ENCODE measurements at regions not wholly inside any gene's neighbourhood (a gene's known extent, or its start where the extent isn't known, plus 50 kb on each side); places are given as distances from the start of the nearest gene placed in this dataset.

DNA sequence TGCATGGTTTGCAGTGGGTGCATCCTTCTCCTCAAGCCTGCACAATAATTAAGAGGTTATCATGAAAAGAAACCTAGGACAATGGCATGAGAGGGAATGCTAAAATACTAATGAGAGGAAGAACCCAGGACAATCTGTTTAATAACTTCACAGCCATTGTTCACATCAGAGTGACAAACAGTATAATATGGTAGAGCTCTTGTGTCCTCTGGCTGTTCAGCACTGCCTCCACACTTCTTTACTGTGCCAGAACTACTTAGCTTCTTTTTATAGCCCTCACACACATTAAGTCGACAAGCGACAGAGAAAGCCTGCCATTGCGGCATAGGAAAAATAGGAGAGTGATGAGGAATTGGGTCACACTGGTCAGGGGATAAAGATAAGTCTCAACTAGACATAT is 65.0 kb upstream of the MEIS2 start:
- Histone ChIP-seq H3K9me3 (no peaks in the 10 kb centered on the region), H3K27me3 (no peaks in the 10 kb centered on the region), H3K9ac (no peak overlapping the region), H3K4me1 (no peaks in the 10 kb centered on the region), H3K4me3 (no peak overlapping the region), H3K4me2 (no peak overlapping the region), H4K20me1 (no peaks in the 10 kb centered on the region), H3K36me3 (no peaks in the 10 kb centered on the region), H3K27ac (no peak overlapping the region)
- TF ChIP-seq Cebpa-rat (IDR thresholded peaks at IDR 0.05) = no peak

DNA sequence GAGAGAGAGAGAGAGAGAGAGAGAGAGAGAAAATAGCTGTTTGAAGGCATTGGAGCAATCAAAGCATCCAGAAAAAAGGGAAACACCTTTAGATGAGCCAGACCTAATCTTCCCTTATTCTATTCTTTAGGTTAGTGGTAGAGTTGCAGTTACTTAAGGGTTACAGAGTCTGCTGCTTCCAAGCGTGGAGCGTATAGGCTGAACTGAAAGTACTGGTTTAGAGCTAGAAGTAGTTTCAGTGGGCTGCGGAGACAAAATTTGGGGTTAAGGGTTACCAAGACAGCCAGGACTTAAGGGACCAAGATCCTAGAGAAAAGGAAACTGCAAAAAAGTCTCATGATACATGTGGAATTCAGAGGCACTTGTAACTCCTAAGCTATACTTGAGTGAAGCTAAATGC is 66.1 kb upstream of the MEIS2 start:
- Histone ChIP-seq H3K9ac (no peak overlapping the region), H3K4me1 (no peaks in the 10 kb centered on the region), H3K27me3 (no peaks in the 10 kb centered on the region), H3K36me3 (no peaks in the 10 kb centered on the region), H3K4me2 (no peak overlapping the region), H3K4me3 (no peak overlapping the region), H4K20me1 (no peaks in the 10 kb centered on the region), H3K9me3 (no peaks in the 10 kb centered on the region), H3K27ac (no peak overlapping the region)
- TF ChIP-seq Cebpa-rat (IDR thresholded peaks at IDR 0.05) = no peak

DNA sequence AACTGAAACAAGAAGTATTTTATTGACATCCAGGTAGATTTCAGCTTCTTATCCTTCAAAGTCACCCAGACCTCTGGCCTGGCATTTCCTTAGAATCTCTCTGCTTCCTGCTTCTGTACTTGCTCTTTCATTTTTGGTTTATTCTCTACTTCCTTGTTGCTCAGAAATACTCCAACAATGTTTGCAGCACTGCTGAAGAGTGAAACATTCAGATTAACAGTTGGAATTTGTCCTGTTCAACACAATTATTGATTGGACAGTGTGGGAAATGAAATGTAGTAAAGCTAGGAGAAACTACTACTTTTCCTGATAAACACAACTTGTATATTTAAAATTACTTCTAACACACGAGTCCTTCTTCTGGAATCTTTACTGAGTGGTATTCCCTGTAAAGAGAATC is 81.0 kb upstream of the MEIS2 start:
- H4K20me1 ChIP-seq = no peaks in the 10 kb centered on the region

DNA sequence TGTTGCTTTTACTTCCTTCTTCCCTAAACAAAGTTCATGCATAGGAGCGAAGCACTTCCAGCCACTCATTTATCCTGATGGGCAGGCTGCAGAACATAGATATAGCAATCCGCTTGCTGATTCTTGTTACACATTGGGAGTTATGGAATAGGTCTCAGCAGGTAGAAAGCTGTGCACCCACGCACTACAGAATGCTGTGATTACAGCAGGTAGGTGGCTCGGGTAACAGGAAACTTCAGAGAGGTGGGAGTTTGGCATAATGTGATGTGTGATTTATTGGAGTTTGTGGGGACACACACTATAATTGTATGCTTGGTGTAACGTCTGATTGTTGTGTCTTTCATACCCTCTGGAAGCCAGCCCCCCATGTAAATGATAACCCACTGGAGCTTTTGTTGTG is 99.2 kb upstream of the MEIS2 start:
- Histone ChIP-seq H3K9me3 (no peaks in the 10 kb centered on the region), H3K27me3 (no peaks in the 10 kb centered on the region), H3K9ac (no peak overlapping the region), H3K4me3 (no peak overlapping the region), H3K36me3 (no peaks in the 10 kb centered on the region), H4K20me1 (no peaks in the 10 kb centered on the region), H3K27ac (no peak overlapping the region), H3K4me1 (no peaks in the 10 kb centered on the region), H3K4me2 (no peak overlapping the region)
- no peak for TF ChIP-seq Cebpa-rat (IDR thresholded peaks at IDR 0.05)

More for the DNA sequence above, 81.0 kb upstream of the MEIS2 start:
- H3K36me3 ChIP-seq = no peaks in the 10 kb centered on the region
- H3K9ac ChIP-seq = no peak overlapping the region
- peaks cover 16% of the 10 kb centered on the region for H3K9me3 ChIP-seq
- H3K4me1 ChIP-seq = no peaks in the 10 kb centered on the region
- H3K4me3 ChIP-seq = no peak overlapping the region
- no peaks in the 10 kb centered on the region for H3K27me3 ChIP-seq
- TF ChIP-seq Cebpa-rat (IDR thresholded peaks at IDR 0.05) = no peak
- no peak overlapping the region for H3K27ac ChIP-seq
- H3K4me2 ChIP-seq = no peak overlapping the region

DNA sequence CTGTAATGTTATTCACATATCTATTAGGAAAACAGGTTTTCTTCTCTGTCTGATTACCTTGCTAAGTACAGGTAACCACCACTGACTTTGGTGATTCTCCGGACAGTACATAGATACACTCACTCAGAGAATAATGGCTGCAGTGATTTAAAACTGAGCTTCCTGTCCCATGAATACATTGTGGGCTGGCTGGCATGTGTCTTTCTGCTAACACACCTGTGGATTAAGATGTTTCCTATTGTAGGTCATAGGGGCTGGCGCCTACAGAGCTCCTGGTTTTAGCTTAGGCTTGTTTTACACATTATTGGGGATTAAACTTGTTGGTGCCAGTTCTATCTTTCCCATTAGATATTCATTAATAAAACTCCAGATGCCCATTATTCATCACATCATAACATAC is 102.7 kb upstream of the MEIS2 start:
- H4K20me1 ChIP-seq = no peaks in the 10 kb centered on the region
- H3K36me3 ChIP-seq = no peaks in the 10 kb centered on the region
- H3K27me3 ChIP-seq = no peaks in the 10 kb centered on the region
- no peak for TF ChIP-seq Cebpa-rat (IDR thresholded peaks at IDR 0.05)
- H3K27ac ChIP-seq = no peak overlapping the region
- H3K9me3 ChIP-seq = no peaks in the 10 kb centered on the region
- H3K4me1 ChIP-seq = 0 out of 2 replicates have a peak, but pooled peaks cover 4% of the 10 kb centered on the region
- no peak overlapping the region for H3K4me3 ChIP-seq
- no peak overlapping the region for H3K4me2 ChIP-seq
- H3K9ac ChIP-seq = no peak overlapping the region

DNA sequence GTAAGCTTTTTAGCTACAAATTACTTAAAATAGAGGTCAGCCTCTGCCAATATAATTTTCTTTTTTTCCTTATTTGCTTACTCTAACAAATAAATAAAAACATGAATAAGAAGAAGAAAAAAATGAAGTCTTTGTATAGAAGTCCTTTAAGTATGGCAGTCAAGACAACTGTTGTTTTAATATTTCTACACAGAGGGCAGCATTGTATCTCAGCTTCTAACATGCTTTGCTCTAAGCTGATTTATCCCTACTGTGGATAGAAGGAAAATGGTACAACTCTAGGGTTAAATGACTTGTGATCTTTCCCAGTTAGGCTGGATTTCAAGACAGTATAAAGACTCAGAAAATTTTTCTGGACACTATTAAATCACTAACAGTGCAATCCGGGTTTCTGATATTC is 104.3 kb upstream of the MEIS2 start:
- H3K27ac ChIP-seq = no peak overlapping the region
- no peak for TF ChIP-seq Cebpa-rat (IDR thresholded peaks at IDR 0.05)
- H3K27me3 ChIP-seq = no peaks in the 10 kb centered on the region
- H3K4me1 ChIP-seq = 0 out of 2 replicates have a peak, but pooled peaks cover 4% of the 10 kb centered on the region
- H3K4me2 ChIP-seq = peak overlapping the region; percentile 3; the same call in 1 of the 2 replicates
- no peaks in the 10 kb centered on the region for H3K9me3 ChIP-seq
- no peaks in the 10 kb centered on the region for H3K36me3 ChIP-seq
- H3K9ac ChIP-seq = no peak overlapping the region
- no peak overlapping the region for H3K4me3 ChIP-seq
- no peaks in the 10 kb centered on the region for H4K20me1 ChIP-seq

DNA sequence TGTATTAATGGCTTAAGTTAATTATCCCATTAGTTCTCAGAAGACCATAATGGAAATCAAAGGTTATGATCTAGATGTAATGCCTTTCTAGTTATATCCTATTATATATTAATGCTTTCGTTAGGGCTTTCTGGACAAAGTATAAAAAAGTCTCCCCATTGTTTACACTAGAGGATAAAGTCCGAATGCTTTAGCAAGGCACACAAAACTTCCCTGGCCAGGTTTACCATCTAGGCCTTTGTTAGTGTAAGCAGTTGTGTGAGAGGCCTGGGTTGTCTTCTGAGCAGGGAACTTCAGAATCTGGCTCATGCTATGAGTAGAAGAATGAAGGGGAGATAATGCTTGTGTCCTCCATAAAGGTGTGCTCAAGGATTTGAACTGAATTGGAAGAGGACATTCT is 106.3 kb upstream of the MEIS2 start:
- 0 out of 2 replicates have a peak, but pooled peaks cover 4% of the 10 kb centered on the region for H3K4me1 ChIP-seq
- H4K20me1 ChIP-seq = no peaks in the 10 kb centered on the region
- no peak overlapping the region for H3K27ac ChIP-seq
- no peak for TF ChIP-seq Cebpa-rat (IDR thresholded peaks at IDR 0.05)
- H3K9ac ChIP-seq = no peak overlapping the region
- no peaks in the 10 kb centered on the region for H3K27me3 ChIP-seq
- H3K4me2 ChIP-seq = no peak overlapping the region
- no peaks in the 10 kb centered on the region for H3K9me3 ChIP-seq
- no peaks in the 10 kb centered on the region for H3K36me3 ChIP-seq
- no peak overlapping the region for H3K4me3 ChIP-seq

DNA sequence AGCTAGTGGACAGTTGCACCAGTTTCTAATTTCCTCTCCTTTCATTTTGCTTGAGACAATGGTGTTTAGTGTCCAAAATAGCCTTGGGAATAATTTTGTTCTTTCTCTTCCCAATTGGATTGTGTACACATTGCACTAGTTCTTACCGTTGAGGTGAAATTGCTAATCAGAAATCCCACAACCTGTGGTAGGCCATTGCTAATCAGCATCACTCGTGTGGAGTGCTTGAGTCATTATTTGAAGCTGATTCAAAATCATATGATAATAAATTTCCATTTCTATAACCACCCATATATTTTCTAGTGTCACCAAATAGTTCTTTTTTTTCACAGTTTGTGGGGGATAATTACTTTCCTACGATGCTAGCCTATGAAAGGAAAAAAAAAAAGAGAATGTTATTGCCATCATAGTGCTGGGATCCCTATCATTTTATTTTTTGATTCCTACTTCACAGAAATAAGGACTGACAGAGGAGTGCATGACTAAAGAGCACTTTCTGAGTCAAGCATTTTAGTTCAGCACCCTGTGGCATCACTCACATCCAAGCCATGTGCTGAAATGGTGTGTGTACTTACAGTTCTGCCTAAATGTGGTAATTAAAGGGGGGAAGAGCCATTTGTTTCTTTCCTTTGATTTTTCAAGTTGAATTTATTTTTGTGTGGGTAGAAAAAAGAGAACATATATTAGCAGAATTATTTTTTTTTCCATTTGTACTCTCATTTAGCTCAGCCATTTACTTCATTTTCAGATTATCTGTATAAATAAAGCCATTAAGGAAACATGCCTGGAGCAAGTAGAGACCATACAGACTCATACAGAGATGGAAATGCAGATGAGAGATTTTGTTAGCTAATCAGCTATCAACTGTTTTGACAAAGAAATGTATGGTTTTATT is 108.0 kb upstream of the MEIS2 start:
- H3K27ac ChIP-seq = no peak overlapping the region
- TF ChIP-seq Cebpa-rat (IDR thresholded peaks at IDR 0.05) = no peak
- H3K9ac ChIP-seq = no peak overlapping the region
- no peaks in the 10 kb centered on the region for H3K27me3 ChIP-seq
- no peaks in the 10 kb centered on the region for H4K20me1 ChIP-seq
- no peaks in the 10 kb centered on the region for H3K9me3 ChIP-seq
- H3K36me3 ChIP-seq = no peaks in the 10 kb centered on the region
- no peak overlapping the region for H3K4me2 ChIP-seq
- 0 out of 2 replicates have a peak, but pooled peaks cover 4% of the 10 kb centered on the region for H3K4me1 ChIP-seq
- H3K4me3 ChIP-seq = no peak overlapping the region

DNA sequence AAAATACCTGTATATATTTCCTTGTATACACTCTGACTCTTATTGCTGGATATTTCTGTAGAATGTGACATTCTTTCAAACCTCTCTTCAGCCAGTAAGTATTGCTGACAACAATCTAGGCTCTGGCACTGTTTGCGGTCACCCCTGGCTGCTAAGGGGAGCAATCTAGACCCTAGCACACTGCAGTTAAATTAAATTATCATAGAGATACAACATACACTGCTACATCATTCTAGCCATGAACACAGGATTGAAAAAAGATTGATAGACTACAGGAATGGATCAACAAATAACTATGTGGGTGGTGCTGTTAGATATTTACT is 108.7 kb upstream of the MEIS2 start:
- H3K27me3 ChIP-seq = no peaks in the 10 kb centered on the region
- no peak overlapping the region for H3K27ac ChIP-seq
- H3K9me3 ChIP-seq = no peaks in the 10 kb centered on the region
- H3K4me2 ChIP-seq = no peak overlapping the region
- no peaks in the 10 kb centered on the region for H4K20me1 ChIP-seq
- no peak overlapping the region for H3K9ac ChIP-seq
- no peak for TF ChIP-seq Cebpa-rat (IDR thresholded peaks at IDR 0.05)
- H3K36me3 ChIP-seq = no peaks in the 10 kb centered on the region
- H3K4me1 ChIP-seq = 0 out of 2 replicates have a peak, but pooled peaks cover 4% of the 10 kb centered on the region
- no peak overlapping the region for H3K4me3 ChIP-seq

DNA sequence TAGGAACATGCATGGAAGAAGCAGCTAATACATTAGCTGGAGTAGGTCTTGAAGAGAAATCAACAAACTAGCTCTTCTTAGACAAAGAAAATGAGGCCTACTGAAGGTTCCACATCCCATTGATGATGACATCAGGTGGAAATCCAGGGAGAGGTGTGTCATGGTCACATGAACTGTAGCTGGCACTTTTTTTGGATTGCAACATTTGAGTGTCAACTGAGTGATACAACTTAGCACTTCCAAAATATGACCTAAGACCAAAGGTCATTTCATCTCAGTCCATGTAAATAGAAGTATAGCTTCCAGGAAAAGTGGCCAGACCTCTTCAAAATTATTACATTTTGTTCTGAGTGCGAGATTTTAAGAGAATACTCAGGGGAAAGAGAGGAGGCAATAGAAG is 117.2 kb upstream of the MEIS2 start:
- Histone ChIP-seq H3K4me3 (no peak overlapping the region), H3K27me3 (no peaks in the 10 kb centered on the region), H3K4me2 (no peak overlapping the region), H4K20me1 (no peaks in the 10 kb centered on the region), H3K27ac (no peak overlapping the region), H3K4me1 (no peaks in the 10 kb centered on the region), H3K9ac (no peak overlapping the region), H3K36me3 (no peaks in the 10 kb centered on the region), H3K9me3 (no peaks in the 10 kb centered on the region)
- TF ChIP-seq Cebpa-rat (IDR thresholded peaks at IDR 0.05) = no peak
